RWPE1 (cell line): ENCODE measurements at regions not wholly inside any gene's neighbourhood (a gene's known extent, or its start where the extent isn't known, plus 50 kb on each side); places are given as distances from the start of the nearest gene placed in this dataset.

Experiments used
- CTCF ChIA-PET: fragments of 350-600 bp; sonication (Branson Sonifier 250); formaldehyde crosslinking; extraction: SDS; loops from one replicate; lab custom pipeline; 2021; lab: Yijun Ruan, JAX
- POLR2A ChIA-PET: fragments of 400-600 bp; formaldehyde crosslinking; extraction: SDS; loops from one replicate; lab custom pipeline; 2020; ENCODE audit warnings: antibody characterized with exemption; ENCODE audit not compliant: low non-redundant PET; lab: Yijun Ruan, JAX
- DNase-seq: peaks from one replicate; pipeline ENCODE4 v3.0.0; 2012; ENCODE audit warnings: low spot score
- H3K27ac ChIP-seq: fragments of 450-650 bp; 2 replicates; pipeline ENCODE4 v1.5.1; 2017
- CTCF ChIP-seq: fragments of 450-650 bp; conservative IDR thresholded peaks from 2 replicates; pipeline ENCODE4 v1.5.1; 2017; ENCODE audit warnings: low read depth, mild to moderate bottlenecking

- ChIA-PET POLR2A (no interaction called here), CTCF (no interaction called here)
- DNase-seq: no peak
- H3K27ac ChIP-seq: no peak overlapping the region
- TF ChIP-seq CTCF: no peak
Measured at GRCh38 chr13:70714993-70715392, 606.7 kb upstream of the KLHL1 start.

- H3K27ac ChIP-seq: no peak overlapping the region
- no peak for DNase-seq
- CTCF ChIA-PET: no interaction called here
- POLR2A ChIA-PET: no interaction called here
- no peak for TF ChIP-seq CTCF
Measured at GRCh38 chr13:70708775-70709174, 600.5 kb upstream of the KLHL1 start.

GRCh38 chr13:70703755-70704154, 595.5 kb upstream of the KLHL1 start:
- ChIA-PET POLR2A (no interaction called here), CTCF (no interaction called here)
- no peak overlapping the region for H3K27ac ChIP-seq
- no peak for TF ChIP-seq CTCF
- no peak for DNase-seq

- DNase-seq: no peak
- ChIA-PET CTCF (no interaction called here), POLR2A (no interaction called here)
- no peak for TF ChIP-seq CTCF
- no peak overlapping the region for H3K27ac ChIP-seq
Measured at GRCh38 chr13:70694996-70695715, 586.9 kb upstream of the KLHL1 start.

- ChIA-PET POLR2A (no interaction called here), CTCF (no interaction called here)
- no peak for TF ChIP-seq CTCF
- no peak overlapping the region for H3K27ac ChIP-seq
- no peak for DNase-seq
Measured at GRCh38 chr13:70668983-70669382, 560.7 kb upstream of the KLHL1 start.

- DNase-seq: peak; percentile 8
- ChIA-PET CTCF (interaction anchor here (0.7 kb wide), 1 partner anchor 119 kb away, joined by 4 read pairs; no protein-coding TSS in a partner anchor), POLR2A (no interaction called here)
- H3K27ac ChIP-seq: no peak overlapping the region
- no peak for TF ChIP-seq CTCF
Measured at GRCh38 chr13:70668293-70668692, 560.0 kb upstream of the KLHL1 start.
